ENCODE measurements at regions not wholly inside any gene's neighbourhood (a gene's known extent, or its start where the extent isn't known, plus 50 kb on each side); places are given as distances from the start of the nearest gene placed in this dataset.

GRCh38 chr18:55907453-55908175, 319.6 kb upstream of the TCF4 start:
- TF ChIP-seq EZH2phosphoT487 (conservative IDR thresholded peaks at IDR 0.05; ENCODE audit: low read length) = no peak
- no peak for TF ChIP-seq CTCF (IDR thresholded peaks at IDR 0.05; ENCODE audit: insufficient read depth, low read length, poor library complexity, severe bottlenecking)
- no peaks in the 10 kb centered on the region for H3K79me2 ChIP-seq (ENCODE audit: insufficient read depth, low read length)

GRCh38 chr18:55906536-55906935, 318.5 kb upstream of the TCF4 start:
- H3K4me3 ChIP-seq (ENCODE audit: insufficient read depth, low read length, poor library complexity, severe bottlenecking) = no peak overlapping the region
- no peaks in the 10 kb centered on the region for H3K27me3 ChIP-seq (ENCODE audit: low read length)
- H3K4me2 ChIP-seq (ENCODE audit: low read depth, low read length, poor library complexity, severe bottlenecking) = no peak overlapping the region
- no peak overlapping the region for H3K27ac ChIP-seq (ENCODE audit: low read depth, low read length)
- no peaks in the 10 kb centered on the region for H3K9me2 ChIP-seq (replicated peaks; ENCODE audit: insufficient read depth, low read length)
- TF ChIP-seq CTCF (IDR thresholded peaks at IDR 0.05; ENCODE audit: insufficient read depth, low read length, poor library complexity, severe bottlenecking) = no peak
- no peak overlapping the region for H3K9ac ChIP-seq (ENCODE audit: low read length)
- no peaks in the 10 kb centered on the region for H3K9me3 ChIP-seq (ENCODE audit: insufficient read depth, low read length)
- H3K36me3 ChIP-seq (ENCODE audit: low read length) = no peaks in the 10 kb centered on the region
- no peak overlapping the region for H2AFZ ChIP-seq (ENCODE audit: low read depth, low read length, severe bottlenecking)
- H3K79me2 ChIP-seq (ENCODE audit: insufficient read depth, low read length) = no peaks in the 10 kb centered on the region
- no peaks in the 10 kb centered on the region for H4K20me1 ChIP-seq (ENCODE audit: low read depth, low read length)
- H3F3A ChIP-seq (ENCODE audit: insufficient read depth) = no peaks in the 10 kb centered on the region

More at GRCh38 chr18:55907453-55908175, 319.6 kb upstream of the TCF4 start:
- no peaks in the 10 kb centered on the region for H4K20me1 ChIP-seq (ENCODE audit: low read depth, low read length)
- no peak overlapping the region for H2AFZ ChIP-seq (ENCODE audit: low read depth, low read length, severe bottlenecking)
- H3K4me3 ChIP-seq (ENCODE audit: insufficient read depth, low read length, poor library complexity, severe bottlenecking) = no peak overlapping the region
- H3F3A ChIP-seq (ENCODE audit: insufficient read depth) = no peaks in the 10 kb centered on the region
- H3K27ac ChIP-seq (ENCODE audit: low read depth, low read length) = no peak overlapping the region
- no peak overlapping the region for H3K4me2 ChIP-seq (ENCODE audit: low read depth, low read length, poor library complexity, severe bottlenecking)
- H3K27me3 ChIP-seq (ENCODE audit: low read length) = no peaks in the 10 kb centered on the region
- no peak overlapping the region for H3K9ac ChIP-seq (ENCODE audit: low read length)
- no peaks in the 10 kb centered on the region for H3K9me3 ChIP-seq (ENCODE audit: insufficient read depth, low read length)
- H3K36me3 ChIP-seq (ENCODE audit: low read length) = no peaks in the 10 kb centered on the region
- no peaks in the 10 kb centered on the region for H3K9me2 ChIP-seq (replicated peaks; ENCODE audit: insufficient read depth, low read length)

GRCh38 chr18:55903911-55904310, 315.9 kb upstream of the TCF4 start:
- Histone ChIP-seq H3F3A (ENCODE audit: insufficient read depth) (no peaks in the 10 kb centered on the region), H3K4me3 (ENCODE audit: insufficient read depth, low read length, poor library complexity, severe bottlenecking) (no peak overlapping the region), H3K4me2 (ENCODE audit: low read depth, low read length, poor library complexity, severe bottlenecking) (no peak overlapping the region), H3K36me3 (ENCODE audit: low read length) (no peaks in the 10 kb centered on the region), H3K27me3 (ENCODE audit: low read length) (no peaks in the 10 kb centered on the region), H2AFZ (ENCODE audit: low read depth, low read length, severe bottlenecking) (no peak overlapping the region), H3K9ac (ENCODE audit: low read length) (no peak overlapping the region), H3K9me3 (ENCODE audit: insufficient read depth, low read length) (no peaks in the 10 kb centered on the region), H3K27ac (ENCODE audit: low read depth, low read length) (no peak overlapping the region), H3K9me2 (replicated peaks; ENCODE audit: insufficient read depth, low read length) (no peaks in the 10 kb centered on the region), H3K79me2 (ENCODE audit: insufficient read depth, low read length) (no peaks in the 10 kb centered on the region), H4K20me1 (ENCODE audit: low read depth, low read length) (no peaks in the 10 kb centered on the region)
- TF ChIP-seq CTCF (IDR thresholded peaks at IDR 0.05; ENCODE audit: insufficient read depth, low read length, poor library complexity, severe bottlenecking) (no peak), EZH2phosphoT487 (conservative IDR thresholded peaks at IDR 0.05; ENCODE audit: low read length) (no peak)

Data from SU-DHL-6 (cell line).